Breast epithelium (tissue), 3 donors: ENCODE measurements at regions not wholly inside any gene's neighbourhood (a gene's known extent, or its start where the extent isn't known, plus 50 kb on each side); places are given as distances from the start of the nearest gene placed in this dataset.

Experiments
- POLR2A ChIP-seq: fragments of 450-650 bp; IDR thresholded peaks from one replicate; pipeline ENCODE4 v1.6.1; 2016; ENCODE audit warnings: antibody characterized with exemption, mild to moderate bottlenecking, moderate library complexity
- TF ChIP-seq, protein P1 (sequence below), 3 donors: fragments of 450-650 bp; IDR thresholded peaks; one replicate each; pipeline ENCODE4 v1.5.1; 2016 to 2017; ENCODE audit warnings: antibody characterized with exemption in 3 of 3, mild to moderate bottlenecking in 3 of 3, moderate library complexity in 3 of 3

DNA sequence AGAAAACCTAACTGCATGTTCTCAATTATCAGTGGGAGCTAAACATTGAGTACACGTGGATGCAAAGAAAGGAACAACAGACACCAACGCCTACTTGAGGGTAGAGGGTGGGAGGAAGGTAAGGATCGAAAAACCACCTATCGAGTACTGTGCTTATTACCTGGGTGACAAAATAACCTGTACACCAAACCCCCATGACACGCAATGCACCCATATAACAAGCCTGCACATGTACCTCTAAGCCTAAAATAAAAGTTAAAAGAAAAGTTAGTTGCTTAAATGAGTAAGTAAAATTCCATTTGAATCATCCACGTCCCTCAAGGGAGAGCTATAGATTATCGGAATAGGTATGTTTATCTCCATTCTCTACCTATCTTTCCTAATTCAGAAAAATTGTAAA is 210.2 kb upstream of the ADCY2 start:
- TF ChIP-seq, protein P1, sequence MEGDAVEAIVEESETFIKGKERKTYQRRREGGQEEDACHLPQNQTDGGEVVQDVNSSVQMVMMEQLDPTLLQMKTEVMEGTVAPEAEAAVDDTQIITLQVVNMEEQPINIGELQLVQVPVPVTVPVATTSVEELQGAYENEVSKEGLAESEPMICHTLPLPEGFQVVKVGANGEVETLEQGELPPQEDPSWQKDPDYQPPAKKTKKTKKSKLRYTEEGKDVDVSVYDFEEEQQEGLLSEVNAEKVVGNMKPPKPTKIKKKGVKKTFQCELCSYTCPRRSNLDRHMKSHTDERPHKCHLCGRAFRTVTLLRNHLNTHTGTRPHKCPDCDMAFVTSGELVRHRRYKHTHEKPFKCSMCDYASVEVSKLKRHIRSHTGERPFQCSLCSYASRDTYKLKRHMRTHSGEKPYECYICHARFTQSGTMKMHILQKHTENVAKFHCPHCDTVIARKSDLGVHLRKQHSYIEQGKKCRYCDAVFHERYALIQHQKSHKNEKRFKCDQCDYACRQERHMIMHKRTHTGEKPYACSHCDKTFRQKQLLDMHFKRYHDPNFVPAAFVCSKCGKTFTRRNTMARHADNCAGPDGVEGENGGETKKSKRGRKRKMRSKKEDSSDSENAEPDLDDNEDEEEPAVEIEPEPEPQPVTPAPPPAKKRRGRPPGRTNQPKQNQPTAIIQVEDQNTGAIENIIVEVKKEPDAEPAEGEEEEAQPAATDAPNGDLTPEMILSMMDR (IDR thresholded peaks at IDR 0.05), result no peak
- TF ChIP-seq POLR2A, result no peak
